HepG2 (cell line): ENCODE measurements at regions not wholly inside any gene's neighbourhood (a gene's known extent, or its start where the extent isn't known, plus 50 kb on each side); places are given as distances from the start of the nearest gene placed in this dataset.

Experiments
- BHLHE40 ChIP-seq: IDR thresholded peaks from 2 replicates; pipeline ENCODE4 v1.6.1; 2011; ENCODE audit warnings: low read length, improper control_type of control experiment
- ESRRA ChIP-seq: sonication (generic); formaldehyde crosslinking; IDR thresholded peaks from 2 replicates; pipeline ENCODE4 v1.5.1; 2020; ENCODE audit warnings: mild to moderate bottlenecking, low read depth, missing genetic modification reagents
- MED1 ChIP-seq: sonication (generic); formaldehyde crosslinking; IDR thresholded peaks from 2 replicates; pipeline ENCODE4 v1.4.0; 2020; ENCODE audit warnings: missing genetic modification reagents
- ZNF598 ChIP-seq: sonication (generic); formaldehyde crosslinking; IDR thresholded peaks from 2 replicates; pipeline ENCODE4 v1.5.1; 2020; ENCODE audit warnings: mild to moderate bottlenecking, missing genetic modification reagents, borderline replicate concordance
- ZNF816 ChIP-seq: sonication (generic); formaldehyde crosslinking; IDR thresholded peaks from 2 replicates; pipeline ENCODE4 v1.8.0; 2022; ENCODE audit warnings: missing genetic modification reagents, mild to moderate bottlenecking, borderline replicate concordance
- TF ChIP-seq, protein P1 (sequence below): sonication (generic); formaldehyde crosslinking; IDR thresholded peaks from 2 replicates; pipeline ENCODE4 v1.5.0; 2020; ENCODE audit warnings: mild to moderate bottlenecking, missing genetic modification reagents, moderate library complexity
- TF ChIP-seq, protein P2 (sequence below): sonication (generic); formaldehyde crosslinking; IDR thresholded peaks from 2 replicates; pipeline ENCODE4 v1.5.0; 2020; ENCODE audit warnings: missing genetic modification reagents, mild to moderate bottlenecking, borderline replicate concordance

DNA sequence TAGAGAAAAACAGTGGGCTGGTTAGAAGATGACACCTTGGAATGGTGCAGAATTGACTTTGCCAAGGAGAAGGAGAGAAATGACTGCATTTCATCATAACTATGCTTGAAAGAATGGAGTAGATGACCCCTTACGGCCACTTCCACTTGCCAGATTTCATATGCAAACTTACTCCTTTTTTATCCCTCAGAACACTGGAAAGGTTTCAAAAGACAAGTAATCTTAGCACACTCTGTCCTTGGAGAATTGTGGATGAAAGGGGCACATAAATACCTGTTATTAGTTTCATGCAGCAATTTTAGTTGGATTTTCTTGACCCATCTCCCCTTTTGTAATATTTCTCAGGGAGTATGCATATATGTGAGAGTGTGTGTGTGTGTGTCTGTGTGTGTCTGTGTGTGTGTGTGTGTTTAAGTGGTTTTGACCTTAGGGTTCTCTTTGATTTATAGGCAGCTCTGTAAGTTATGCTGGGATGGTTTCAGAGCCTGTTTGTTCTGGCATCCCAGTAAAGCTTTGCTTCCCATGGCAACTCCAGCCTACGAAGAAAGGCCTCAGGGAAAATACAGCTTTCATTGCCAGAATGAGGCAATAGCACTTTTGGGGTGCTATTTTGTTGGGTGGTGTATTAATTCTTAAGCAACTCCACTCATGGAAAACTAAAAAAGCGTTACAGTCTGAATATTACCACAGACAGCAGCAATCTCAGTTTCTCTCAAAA is 122.2 kb upstream of the TP63 start:
- no peak for TF ChIP-seq ZNF598 (CRISPR knock-in tag)
- TF ChIP-seq, protein P1, sequence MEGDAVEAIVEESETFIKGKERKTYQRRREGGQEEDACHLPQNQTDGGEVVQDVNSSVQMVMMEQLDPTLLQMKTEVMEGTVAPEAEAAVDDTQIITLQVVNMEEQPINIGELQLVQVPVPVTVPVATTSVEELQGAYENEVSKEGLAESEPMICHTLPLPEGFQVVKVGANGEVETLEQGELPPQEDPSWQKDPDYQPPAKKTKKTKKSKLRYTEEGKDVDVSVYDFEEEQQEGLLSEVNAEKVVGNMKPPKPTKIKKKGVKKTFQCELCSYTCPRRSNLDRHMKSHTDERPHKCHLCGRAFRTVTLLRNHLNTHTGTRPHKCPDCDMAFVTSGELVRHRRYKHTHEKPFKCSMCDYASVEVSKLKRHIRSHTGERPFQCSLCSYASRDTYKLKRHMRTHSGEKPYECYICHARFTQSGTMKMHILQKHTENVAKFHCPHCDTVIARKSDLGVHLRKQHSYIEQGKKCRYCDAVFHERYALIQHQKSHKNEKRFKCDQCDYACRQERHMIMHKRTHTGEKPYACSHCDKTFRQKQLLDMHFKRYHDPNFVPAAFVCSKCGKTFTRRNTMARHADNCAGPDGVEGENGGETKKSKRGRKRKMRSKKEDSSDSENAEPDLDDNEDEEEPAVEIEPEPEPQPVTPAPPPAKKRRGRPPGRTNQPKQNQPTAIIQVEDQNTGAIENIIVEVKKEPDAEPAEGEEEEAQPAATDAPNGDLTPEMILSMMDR (CRISPR knock-in tag), result no peak
- TF ChIP-seq BHLHE40, result no peak
- no peak for TF ChIP-seq ESRRA (CRISPR knock-in tag)
- TF ChIP-seq MED1 (CRISPR knock-in tag), result no peak
- no peak for TF ChIP-seq ZNF816 (CRISPR knock-in tag)
- TF ChIP-seq, protein P2, sequence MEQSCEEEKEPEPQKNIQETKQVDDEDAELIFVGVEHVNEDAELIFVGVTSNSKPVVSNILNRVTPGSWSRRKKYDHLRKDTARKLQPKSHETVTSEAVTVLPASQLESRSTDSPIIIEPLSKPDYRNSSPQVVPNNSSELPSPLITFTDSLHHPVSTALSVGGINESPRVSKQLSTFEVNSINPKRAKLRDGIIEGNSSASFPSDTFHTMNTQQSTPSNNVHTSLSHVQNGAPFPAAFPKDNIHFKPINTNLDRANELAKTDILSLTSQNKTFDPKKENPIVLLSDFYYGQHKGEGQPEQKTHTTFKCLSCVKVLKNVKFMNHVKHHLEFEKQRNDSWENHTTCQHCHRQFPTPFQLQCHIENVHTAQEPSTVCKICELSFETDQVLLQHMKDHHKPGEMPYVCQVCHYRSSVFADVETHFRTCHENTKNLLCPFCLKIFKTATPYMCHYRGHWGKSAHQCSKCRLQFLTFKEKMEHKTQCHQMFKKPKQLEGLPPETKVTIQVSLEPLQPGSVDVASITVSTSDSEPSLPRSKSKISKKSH, result no peak
